GM19328 (cell line): ENCODE measurements at regions not wholly inside any gene's neighbourhood (a gene's known extent, or its start where the extent isn't known, plus 50 kb on each side); places are given as distances from the start of the nearest gene placed in this dataset.

ENCODE experiments used
- ATAC-seq: cut with Tn5 transposase; IDR thresholded peaks from one replicate; pipeline ENCODE4 v1.9.1; 2021; ENCODE audit warnings: mild to moderate bottlenecking, moderate library complexity; ENCODE audit not compliant: unreplicated experiment

GRCh38 chr12:47561746-47562145, 144.1 kb downstream of the RPAP3 start:
- no peak for ATAC-seq

- ATAC-seq: no peak
Measured at GRCh38 chr12:47560415-47560814, 145.4 kb downstream of the RPAP3 start.

GRCh38 chr12:47558625-47559345, 147.0 kb downstream of the RPAP3 start:
- ATAC-seq: no peak

GRCh38 chr12:47557386-47557785, 148.4 kb downstream of the RPAP3 start:
- ATAC-seq: no peak

- ATAC-seq: no peak
Measured at GRCh38 chr12:47556261-47557030, 149.4 kb downstream of the RPAP3 start.

GRCh38 chr12:47554046-47554653, 151.7 kb downstream of the RPAP3 start:
- no peak for ATAC-seq

GRCh38 chr12:47553266-47553665, 152.6 kb downstream of the RPAP3 start:
- ATAC-seq: no peak

- no peak for ATAC-seq
Measured at GRCh38 chr12:47551426-47551851, 154.4 kb downstream of the RPAP3 start.

GRCh38 chr12:47549258-47549657, 156.6 kb downstream of the RPAP3 start:
- ATAC-seq: no peak

GRCh38 chr12:47548401-47548800, 157.4 kb downstream of the RPAP3 start:
- no peak for ATAC-seq

- no peak for ATAC-seq
Measured at GRCh38 chr12:47547077-47547476, 158.8 kb downstream of the RPAP3 start.

GRCh38 chr12:47545938-47546609, 159.8 kb downstream of the RPAP3 start:
- no peak for ATAC-seq

GRCh38 chr12:47534695-47535094, 171.1 kb downstream of the RPAP3 start:
- no peak for ATAC-seq

GRCh38 chr12:47530050-47530449, 175.8 kb downstream of the RPAP3 start:
- no peak for ATAC-seq

- no peak for ATAC-seq
Measured at GRCh38 chr12:47527816-47528215, 178.0 kb downstream of the RPAP3 start.

GRCh38 chr12:47520029-47520428, 185.8 kb downstream of the RPAP3 start:
- no peak for ATAC-seq

GRCh38 chr12:47517122-47517521, 188.7 kb downstream of the RPAP3 start:
- ATAC-seq: no peak

GRCh38 chr12:47509398-47509851, 196.4 kb downstream of the RPAP3 start:
- no peak for ATAC-seq

- ATAC-seq: no peak
Measured at GRCh38 chr12:47507221-47507620, 198.6 kb downstream of the RPAP3 start.

- ATAC-seq: no peak
Measured at GRCh38 chr12:47504775-47505446, 200.9 kb downstream of the RPAP3 start.

GRCh38 chr12:47493801-47494200, 212.0 kb downstream of the RPAP3 start:
- no peak for ATAC-seq
